RCC 7860 (cell line): ENCODE measurements at regions not wholly inside any gene's neighbourhood (a gene's known extent, or its start where the extent isn't known, plus 50 kb on each side); places are given as distances from the start of the nearest gene placed in this dataset.
"Not testable (repeated sequence)": the region's sequence is repeated elsewhere in the genome, so short reads cannot be mapped to it uniquely, and the experiment has no call there.

Experiments
- DNase-seq: peaks from one replicate; pipeline ENCODE4 v3.0.0-alpha.2; 2015; ENCODE audit warnings: low spot score
- FAIRE-seq: peaks from 2 replicates; lab custom pipeline; 2012; peaks lifted over from hg19 to GRCh38; lab: Jason Lieb, UNC

DNA sequence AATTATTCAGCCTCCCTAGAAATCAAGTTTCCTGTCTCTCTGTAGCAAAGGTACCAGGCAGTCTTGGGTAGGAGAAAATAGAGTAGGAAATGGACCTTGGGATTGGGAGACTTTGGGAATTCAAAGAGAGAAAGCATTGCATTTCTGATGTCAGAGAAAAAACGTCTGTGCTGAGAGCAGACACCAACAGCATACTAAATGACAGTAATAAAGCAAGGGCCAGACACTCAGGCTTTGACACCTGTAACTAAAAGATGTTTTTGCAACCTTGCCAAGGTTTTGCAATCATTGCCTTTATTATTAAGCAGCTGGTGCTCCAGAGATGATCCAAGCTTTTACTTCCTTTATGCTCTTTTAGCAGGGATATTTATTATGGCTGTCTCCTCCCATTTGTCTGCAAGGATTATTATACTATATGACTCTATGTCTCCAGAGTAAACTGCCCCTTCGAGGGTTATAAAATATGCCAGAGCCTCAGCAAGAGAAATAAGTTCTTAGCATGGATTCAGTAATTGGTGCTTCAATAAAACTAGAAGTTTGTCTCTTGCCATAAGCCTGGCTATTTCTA, 85.2 kb upstream of the GRAMD1B start:
- no peak for DNase-seq
- no peak for FAIRE-seq

DNA sequence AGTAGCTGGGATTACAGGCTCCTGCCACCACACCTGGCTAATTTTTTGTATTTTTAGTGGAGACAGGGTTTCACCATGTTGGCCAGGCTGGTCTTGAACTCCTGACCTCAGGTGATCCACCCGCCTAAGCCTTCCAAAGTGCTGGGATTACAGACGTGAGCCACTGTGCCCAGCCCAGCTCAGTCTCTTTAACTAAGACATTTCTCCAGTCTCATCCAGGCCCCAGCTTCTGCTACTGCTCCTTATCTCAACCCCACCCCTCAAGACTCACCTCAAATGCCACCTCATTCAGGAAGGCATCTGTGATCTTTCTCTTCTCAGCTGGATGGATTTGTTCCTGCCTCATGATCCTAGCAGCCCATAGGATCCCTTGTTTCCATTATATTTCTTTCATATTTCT, 85.9 kb upstream of the GRAMD1B start:
- not testable (repeated sequence) for FAIRE-seq, DNase-seq

DNA sequence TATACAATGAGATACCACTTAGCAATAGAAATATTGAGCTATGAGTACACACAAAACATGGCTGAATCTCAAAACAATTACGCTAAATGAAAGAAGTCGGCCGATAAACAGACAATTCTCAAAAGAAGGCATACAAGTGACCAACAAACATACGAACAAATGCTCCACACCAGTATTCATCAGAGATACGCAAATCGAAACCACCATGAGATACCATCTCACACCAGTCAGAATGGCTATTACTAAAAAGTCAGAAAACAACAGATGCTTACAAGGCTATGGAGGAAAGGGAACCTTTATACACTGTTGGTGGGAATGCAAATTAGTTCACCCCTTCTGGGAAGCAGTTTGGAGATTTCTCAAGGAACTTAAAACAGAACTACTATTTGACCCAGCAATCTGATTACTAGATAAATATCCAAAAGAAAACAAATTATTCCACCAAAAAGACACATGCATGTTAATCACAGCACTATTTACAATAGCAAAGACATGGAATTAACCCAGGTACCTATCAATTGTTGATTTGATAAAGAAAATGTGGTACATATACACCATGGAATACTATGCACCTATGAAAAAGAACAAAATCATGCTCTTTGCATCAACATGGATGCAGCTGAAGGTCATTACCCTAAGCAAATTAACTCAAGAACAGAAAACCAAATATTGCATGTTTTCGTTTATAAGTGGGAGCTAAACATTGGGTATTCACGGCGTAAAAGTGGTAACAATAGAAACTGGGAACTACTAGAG, 90.9 kb upstream of the GRAMD1B start:
- FAIRE-seq (no peak), DNase-seq (no peak)

DNA sequence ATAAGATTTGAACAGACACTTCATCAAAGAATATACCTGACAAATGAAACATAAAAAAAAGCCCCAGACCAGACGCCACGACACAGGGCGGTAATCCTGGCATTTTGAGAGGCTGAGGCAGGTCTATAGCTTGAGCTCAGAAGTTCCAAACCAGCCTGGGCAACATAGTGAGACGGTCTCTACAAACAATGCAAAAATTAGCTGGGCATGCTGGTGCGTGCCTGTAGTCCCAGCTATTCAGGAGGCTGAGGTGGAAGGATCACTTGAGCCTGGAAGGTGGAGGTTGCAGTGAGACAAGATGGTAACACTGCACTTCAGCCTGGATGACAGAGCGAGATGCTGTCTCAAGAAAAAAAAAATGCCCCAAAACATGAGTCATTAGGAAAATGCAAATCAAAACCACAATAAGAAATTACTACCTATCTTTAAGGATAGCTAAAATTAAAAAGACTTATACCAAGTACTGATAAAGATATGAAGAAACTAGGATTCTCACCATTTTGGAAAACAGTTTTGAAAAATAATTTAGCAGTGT, 91.7 kb upstream of the GRAMD1B start:
- no peak for FAIRE-seq
- no peak for DNase-seq

DNA sequence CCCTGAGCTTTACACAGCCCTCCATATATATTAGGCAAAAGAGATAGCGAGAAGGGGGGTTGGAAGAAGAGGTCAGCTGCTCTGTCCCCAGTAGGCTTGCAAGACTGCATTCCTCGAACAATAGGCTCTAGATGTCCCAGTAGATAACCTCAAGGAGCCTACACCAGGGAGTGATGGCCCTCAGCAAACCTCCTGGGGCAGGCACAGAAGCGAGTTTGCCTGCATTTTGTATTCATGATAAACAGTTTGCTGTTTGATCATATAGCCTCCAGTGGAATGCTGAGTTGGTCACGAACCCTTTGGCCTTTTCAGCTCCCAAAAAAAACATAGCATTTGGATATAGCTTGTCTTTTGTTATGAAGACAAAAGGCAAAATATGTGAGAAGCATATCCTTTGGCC, 95.1 kb upstream of the GRAMD1B start:
- DNase-seq: no peak
- no peak for FAIRE-seq

DNA sequence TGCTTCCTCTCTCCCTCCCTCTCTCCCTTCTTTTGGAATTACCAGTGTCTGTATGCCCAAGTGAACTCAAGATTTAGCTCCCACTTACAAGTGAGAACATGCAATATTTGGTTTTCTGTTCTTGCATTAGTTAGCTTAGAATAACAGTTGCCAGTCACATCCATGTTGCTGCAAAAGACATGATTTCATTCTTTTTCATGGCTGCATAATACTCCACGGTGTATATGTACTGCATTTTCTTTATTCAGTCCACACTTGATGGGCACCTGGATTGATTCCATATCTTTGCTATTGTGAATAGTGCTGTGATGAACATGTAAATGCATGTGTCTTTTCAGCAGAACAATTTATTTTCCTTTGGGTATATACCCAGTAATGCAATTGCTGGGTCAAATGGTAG, 97.5 kb upstream of the GRAMD1B start:
- FAIRE-seq, DNase-seq: not testable (repeated sequence)

DNA sequence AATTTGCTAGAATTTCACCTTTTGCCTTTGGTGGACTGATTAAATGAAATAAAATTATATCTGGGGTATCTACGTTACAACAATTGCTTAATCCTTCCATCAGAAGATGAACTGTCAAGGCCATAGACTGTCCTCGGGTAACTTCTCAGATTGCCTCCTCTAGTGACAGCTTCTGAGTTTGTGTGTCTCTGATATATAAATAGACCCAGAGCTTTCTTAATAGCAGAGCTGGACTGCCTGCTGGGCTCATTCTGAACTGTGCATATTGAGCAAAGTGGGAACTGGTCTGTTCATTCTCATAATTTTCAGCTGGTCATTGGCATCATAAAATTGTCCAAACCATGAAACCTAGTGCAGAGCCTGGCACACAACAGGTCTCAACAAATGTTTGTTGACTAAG, 99.1 kb upstream of the GRAMD1B start:
- DNase-seq: no peak
- no peak for FAIRE-seq

DNA sequence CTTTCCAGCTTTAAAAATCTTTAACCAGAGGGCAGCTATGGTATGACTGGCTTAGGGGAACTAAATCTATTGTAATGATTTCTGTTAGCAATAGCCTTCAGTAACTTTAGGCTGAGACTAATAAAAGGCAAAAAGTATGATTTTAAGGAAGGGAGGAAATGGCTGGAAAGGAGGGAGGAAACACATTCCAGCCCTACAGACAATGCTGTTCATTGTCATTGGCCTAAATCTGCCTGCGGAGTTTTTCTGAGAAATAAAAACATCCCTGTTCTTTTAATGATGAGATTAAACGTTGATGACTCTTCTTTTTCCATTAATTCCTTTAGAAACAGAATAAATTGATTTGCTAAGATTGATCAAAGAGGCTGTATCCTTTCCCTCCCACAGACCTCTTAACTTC, 99.6 kb upstream of the GRAMD1B start:
- DNase-seq (no peak), FAIRE-seq (no peak)

DNA sequence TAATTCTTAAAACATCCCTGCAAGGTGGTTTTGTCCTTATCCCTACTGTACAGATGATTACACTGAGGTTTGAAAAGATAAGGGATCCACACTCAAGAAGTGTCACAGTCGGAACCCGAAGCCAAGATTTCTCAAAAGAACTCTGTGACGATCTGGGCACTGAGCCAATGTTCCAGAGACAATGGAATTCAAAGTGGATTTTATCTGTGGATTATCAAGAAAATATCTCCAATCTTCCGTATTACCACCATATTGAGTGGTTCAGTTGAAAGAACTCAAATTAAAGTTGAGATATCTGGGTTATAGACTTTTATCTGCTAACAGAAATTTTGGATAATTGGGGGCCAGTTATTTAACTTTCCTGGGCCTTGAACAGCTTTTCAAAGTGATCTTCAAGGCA, 100.0 kb upstream of the GRAMD1B start:
- no peak for DNase-seq
- FAIRE-seq: no peak

DNA sequence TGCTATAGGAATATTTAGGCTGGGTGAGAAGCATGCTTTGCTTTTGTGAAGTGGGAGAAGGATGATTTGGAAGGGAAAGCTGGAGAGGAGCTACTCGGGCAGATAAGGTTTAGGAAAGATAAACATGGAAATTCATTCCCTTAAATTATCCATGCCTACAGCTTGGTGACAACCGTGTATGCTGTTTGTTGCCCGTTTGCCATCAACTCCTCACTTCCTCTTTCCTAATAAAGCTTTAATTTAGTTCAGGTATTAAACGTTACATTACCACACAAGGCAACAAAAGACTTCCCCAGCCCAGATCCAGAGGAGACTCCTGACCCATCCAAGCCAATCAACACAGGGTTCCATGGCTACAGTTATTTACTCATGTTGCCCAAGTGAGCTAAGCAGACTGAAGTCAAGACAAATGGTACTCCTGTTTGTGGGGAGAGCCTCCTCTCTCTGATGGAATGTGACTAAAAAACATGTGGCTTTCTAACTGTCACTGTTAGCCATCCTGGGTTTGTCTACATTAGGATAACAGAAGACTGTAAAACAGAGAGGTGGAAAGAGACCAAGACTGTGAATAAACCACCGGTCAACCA, 101.7 kb upstream of the GRAMD1B start:
- no peak for DNase-seq
- FAIRE-seq: no peak

DNA sequence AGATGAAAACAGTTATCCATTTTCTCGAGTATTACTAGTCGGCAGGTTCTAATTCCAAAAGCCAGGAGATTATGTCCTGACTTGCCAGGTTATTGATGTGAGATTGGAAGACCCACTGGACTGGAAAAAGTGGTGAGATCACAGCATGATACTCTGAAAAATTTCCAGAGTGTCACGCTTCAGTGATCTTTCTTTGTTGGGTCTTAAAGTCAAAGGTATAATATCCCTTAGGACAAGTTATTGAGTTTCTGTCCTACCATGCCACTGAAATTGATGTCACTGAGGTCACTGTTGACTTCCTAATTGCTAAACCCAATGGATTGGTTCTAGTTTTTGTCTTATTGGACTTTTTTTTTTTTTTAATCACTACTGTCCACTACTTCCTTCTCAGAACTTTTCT, 104.5 kb upstream of the GRAMD1B start:
- FAIRE-seq (no peak), DNase-seq (no peak)

DNA sequence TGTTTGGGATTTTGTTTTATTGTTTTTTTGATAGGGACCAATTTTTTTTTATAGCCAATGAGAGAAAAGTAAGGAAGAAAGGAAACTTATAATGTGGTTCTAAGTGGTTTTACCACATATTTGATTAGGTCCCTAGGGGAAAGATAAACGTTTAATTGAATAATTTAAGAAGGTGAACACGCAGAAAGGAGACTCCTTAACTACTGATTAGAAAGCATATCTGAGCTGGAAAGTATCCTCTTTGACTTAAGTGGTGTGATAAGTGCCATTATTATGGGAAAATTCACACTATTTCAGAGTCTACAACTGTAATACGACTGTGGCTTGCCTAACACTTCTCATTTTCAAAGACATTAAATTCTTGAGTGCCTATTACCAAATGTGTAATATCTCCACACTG, 106.5 kb upstream of the GRAMD1B start:
- DNase-seq: no peak
- FAIRE-seq: no peak

DNA sequence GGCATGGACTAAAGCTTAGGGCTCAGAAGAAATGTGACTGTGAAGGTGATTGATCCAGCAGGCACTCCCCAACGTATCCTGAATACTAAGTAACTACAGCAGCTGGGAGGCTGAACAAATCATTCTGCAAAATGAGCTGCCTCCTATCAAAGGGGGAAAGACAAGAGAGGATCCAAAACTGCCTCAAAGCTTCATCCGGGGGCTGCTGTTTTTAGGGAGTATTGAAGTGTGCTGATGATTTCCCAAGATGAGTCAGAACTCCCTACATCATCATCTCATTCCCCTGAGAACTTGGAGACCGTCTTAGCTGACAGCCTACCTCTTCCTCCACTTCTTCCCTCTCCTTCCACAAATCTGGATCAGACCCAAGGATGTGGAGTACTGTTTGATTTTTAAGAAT, 108.4 kb upstream of the GRAMD1B start:
- DNase-seq: no peak
- no peak for FAIRE-seq

DNA sequence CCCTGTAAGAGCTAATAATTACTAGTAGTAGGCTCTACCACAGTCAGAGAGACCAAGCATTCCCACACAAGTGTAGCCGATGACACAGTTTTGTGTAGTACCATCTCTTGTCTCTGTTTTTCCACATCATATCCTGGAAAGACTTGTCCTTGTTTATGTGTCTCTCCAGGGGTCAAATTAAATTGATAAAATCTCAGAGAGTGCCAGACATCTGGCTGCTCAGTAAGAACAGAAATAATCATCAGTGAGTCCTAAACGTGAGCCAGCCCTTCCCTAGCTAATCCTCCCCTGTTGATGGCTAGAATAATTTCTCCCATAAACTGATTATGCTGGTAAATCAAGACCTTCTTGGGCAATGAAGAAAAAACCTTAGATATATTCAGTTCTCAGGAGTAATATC, 111.4 kb upstream of the GRAMD1B start:
- FAIRE-seq (no peak), DNase-seq (no peak)

DNA sequence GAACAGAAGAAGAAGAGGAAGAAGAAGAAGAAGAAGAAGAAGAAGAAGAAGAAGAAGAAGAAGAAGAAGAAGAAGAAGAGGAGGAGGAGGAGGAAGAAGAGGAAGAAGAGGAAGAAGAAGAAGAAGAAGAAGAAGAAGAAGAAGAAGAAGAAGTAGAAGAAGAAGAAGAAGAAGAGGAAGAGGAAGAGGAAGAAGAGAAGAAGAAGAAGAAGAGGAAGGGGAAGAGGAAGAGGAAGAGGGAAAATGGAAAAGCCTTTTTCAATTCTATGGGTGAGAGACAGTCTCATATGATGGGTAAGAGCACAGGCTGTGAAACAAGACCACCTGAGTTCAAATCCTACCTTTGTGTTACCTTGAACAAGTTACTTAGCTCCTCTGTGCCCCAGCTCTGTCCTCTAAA, 111.9 kb upstream of the GRAMD1B start:
- DNase-seq, FAIRE-seq: not testable (repeated sequence)

DNA sequence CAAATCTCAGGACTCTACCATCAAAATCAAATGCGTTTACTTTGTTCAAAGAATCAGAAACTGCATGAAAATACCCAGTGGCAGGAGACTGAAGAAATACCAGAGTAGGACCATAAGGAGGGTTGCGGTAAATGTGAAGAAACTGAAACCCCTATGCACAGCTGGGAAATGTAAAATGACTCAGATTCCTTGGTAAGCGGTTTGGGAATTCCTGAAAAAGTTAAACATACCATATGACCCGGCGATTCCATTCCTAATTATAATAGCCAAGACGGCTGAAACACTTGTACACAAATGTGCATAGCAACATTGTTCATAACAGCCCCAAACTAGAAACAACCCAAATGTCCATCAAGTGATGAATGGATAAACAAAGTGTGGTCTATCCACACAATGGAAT, 114.1 kb upstream of the GRAMD1B start:
- no peak for DNase-seq
- FAIRE-seq: no peak

DNA sequence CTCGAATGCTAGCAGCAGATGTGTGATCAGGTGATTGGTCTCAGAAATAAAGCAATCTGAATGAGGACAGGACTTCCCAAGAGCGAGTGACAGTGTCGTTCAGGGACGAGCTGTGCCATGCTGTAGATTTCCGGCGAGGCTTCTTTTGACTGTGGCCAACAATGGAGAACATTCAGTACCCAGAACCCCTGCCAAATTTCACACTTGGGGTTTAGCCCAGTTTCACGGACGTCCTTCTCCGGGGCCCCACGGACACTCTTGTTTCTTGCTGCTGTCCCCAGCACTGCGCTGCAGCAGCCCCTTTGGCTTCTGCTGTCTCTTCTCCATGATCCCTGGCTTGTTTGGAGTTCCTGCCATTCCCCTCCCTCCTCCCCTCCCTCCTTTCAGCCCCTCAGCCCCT, 115.1 kb upstream of the GRAMD1B start:
- no peak for DNase-seq
- FAIRE-seq: no peak

DNA sequence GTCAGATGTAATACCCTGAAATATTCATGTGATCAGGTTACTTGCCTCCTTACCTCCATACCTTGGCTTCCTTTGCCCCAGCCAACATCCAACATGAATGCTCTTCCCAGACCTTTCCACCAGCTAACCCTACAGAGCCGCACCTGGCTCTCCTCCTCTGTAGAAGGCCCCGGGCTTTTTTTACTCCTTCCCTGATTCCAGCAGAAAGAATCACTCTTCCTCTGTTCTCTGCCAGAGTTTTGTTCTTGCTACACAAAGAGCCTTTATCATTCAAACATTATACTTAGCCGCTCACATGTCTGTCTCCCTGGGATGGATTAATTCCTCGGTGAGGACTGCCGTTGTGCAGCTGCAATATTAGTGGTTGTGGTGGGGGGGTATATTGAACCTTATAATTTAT, 116.8 kb upstream of the GRAMD1B start:
- DNase-seq: no peak
- no peak for FAIRE-seq

DNA sequence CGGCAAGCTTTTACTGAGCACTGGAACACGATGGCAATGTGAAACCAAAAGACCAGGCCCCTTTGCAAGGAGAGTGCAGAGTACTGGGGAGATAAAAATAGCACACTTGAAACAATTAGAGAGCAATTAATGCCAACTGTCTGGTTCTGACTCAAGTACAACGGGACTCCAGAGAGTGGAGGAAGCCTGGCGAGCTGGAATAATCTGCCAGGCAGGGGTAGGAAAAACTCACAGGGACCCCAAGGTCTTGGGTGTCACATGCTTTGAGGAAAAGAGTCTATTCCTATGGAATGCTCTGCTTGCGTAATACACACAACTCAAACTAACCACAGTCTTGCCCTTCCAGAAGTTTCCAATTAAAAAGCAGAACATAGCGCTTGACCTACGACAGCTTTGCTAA, 113.0 kb upstream of the CLMP start:
- FAIRE-seq (no peak), DNase-seq (no peak)

DNA sequence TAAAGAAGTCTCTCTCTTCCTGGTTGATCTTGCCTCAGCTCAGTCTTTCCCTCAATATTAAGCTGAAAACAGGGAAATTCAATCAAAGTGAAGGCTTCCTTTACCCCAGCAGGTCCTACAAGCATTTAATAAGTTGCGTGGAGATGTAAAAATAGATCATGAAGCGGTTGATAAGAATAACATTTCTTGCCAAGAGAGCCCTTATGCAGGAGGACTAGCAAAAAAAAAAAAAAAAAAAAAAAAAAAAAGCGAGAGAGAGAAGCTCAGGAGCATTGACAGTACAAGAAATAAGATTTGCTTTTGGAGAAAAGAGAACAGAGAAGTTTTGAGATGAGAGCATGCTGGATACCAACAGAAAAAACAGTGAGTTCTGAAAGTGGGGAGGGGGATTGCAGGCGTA, 112.2 kb upstream of the CLMP start:
- DNase-seq (no peak), FAIRE-seq (no peak)

DNA sequence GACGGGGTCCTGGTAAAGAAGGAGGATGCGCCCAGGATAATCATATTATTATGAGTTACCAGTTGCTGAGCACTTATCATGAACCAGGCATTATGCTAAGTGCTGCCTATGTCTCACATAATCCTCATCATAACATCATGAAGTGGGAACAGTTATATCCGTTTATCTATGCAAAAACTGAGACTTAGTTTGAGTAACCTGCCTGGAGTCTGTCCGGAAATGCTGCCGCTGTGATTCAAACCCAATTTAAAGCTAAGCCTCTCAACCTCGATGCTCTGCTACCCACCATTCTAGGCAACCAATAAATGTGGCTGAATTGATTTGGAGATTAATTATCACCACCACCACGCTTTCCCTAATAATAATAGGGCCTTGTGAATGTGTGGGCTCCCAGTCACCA, 111.5 kb upstream of the CLMP start:
- FAIRE-seq (no peak), DNase-seq (no peak)
